Skeletal muscle cell (primary cell): ENCODE measurements at regions not wholly inside any gene's neighbourhood (a gene's known extent, or its start where the extent isn't known, plus 50 kb on each side); places are given as distances from the start of the nearest gene placed in this dataset.
"Not testable (repeated sequence)": the region's sequence is repeated elsewhere in the genome, so short reads cannot be mapped to it uniquely, and the experiment has no call there.

ENCODE experiments used
- DNase-seq: peaks from one replicate; pipeline ENCODE4 v3.0.0-alpha.2; 2010; ENCODE audit warnings: low read depth
- H3K4me3 ChIP-seq: 2 replicates; pipeline ENCODE4 v1.5.1; 2011; ENCODE audit warnings: low read depth, mild to moderate bottlenecking, control low read depth, low read length, moderate library complexity

- no peak for DNase-seq
- H3K4me3 ChIP-seq, result no peak overlapping the region
Measured at GRCh38 chr21:27550287-27550686, 583.4 kb upstream of the ADAMTS5 start.

GRCh38 chr21:27548486-27548885, 581.6 kb upstream of the ADAMTS5 start:
- no peak for DNase-seq
- no peak overlapping the region for H3K4me3 ChIP-seq

GRCh38 chr21:27545754-27546349, 579.0 kb upstream of the ADAMTS5 start:
- no peak for DNase-seq
- no peak overlapping the region for H3K4me3 ChIP-seq

GRCh38 chr21:27542126-27542525, 575.2 kb upstream of the ADAMTS5 start:
- not testable (repeated sequence) for DNase-seq, H3K4me3 ChIP-seq

- no peak overlapping the region for H3K4me3 ChIP-seq
- peak; percentile 63 for DNase-seq
Measured at GRCh38 chr21:27536319-27536718, 569.4 kb upstream of the ADAMTS5 start.

- DNase-seq, result no peak
- H3K4me3 ChIP-seq, result no peak overlapping the region
Measured at GRCh38 chr21:27535188-27535587, 568.3 kb upstream of the ADAMTS5 start.

- DNase-seq, result no peak
Measured at GRCh38 chr21:27534206-27534605, 567.3 kb upstream of the ADAMTS5 start.

GRCh38 chr21:27532076-27532475, 565.2 kb upstream of the ADAMTS5 start:
- DNase-seq, result peak; percentile 44
- H3K4me3 ChIP-seq, result no peak overlapping the region

More at GRCh38 chr21:27534206-27534605, 567.3 kb upstream of the ADAMTS5 start:
- no peak overlapping the region for H3K4me3 ChIP-seq

GRCh38 chr21:27528697-27529096, 561.8 kb upstream of the ADAMTS5 start:
- no peak for DNase-seq
- no peak overlapping the region for H3K4me3 ChIP-seq

GRCh38 chr21:27526451-27526850, 559.6 kb upstream of the ADAMTS5 start:
- no peak for DNase-seq
- no peak overlapping the region for H3K4me3 ChIP-seq

GRCh38 chr21:27525780-27526179, 558.9 kb upstream of the ADAMTS5 start:
- no peak overlapping the region for H3K4me3 ChIP-seq
- DNase-seq, result no peak

- no peak overlapping the region for H3K4me3 ChIP-seq
- DNase-seq, result peak; percentile 89
Measured at GRCh38 chr21:27519361-27519760, 552.5 kb upstream of the ADAMTS5 start.

- not testable (repeated sequence) for DNase-seq, H3K4me3 ChIP-seq
Measured at GRCh38 chr21:27517177-27517576, 550.3 kb upstream of the ADAMTS5 start.

- H3K4me3 ChIP-seq, result no peak overlapping the region
- no peak for DNase-seq
Measured at GRCh38 chr21:27515676-27516075, 548.8 kb upstream of the ADAMTS5 start.

GRCh38 chr21:27513825-27514224, 546.9 kb upstream of the ADAMTS5 start:
- no peak overlapping the region for H3K4me3 ChIP-seq
- no peak for DNase-seq

GRCh38 chr21:27513016-27513415, 546.1 kb upstream of the ADAMTS5 start:
- no peak for DNase-seq
- H3K4me3 ChIP-seq, result no peak overlapping the region

- H3K4me3 ChIP-seq, result no peak overlapping the region
- DNase-seq, result no peak
Measured at GRCh38 chr21:27511233-27511632, 544.3 kb upstream of the ADAMTS5 start.

GRCh38 chr21:27507695-27508094, 540.8 kb upstream of the ADAMTS5 start:
- DNase-seq, result no peak
- no peak overlapping the region for H3K4me3 ChIP-seq

- DNase-seq, result peak; percentile 47
- H3K4me3 ChIP-seq, result no peak overlapping the region
Measured at GRCh38 chr21:27505516-27505915, 538.6 kb upstream of the ADAMTS5 start.

GRCh38 chr21:27502801-27503200, 535.9 kb upstream of the ADAMTS5 start:
- no peak for DNase-seq
- no peak overlapping the region for H3K4me3 ChIP-seq

GRCh38 chr21:27498025-27498424, 531.1 kb upstream of the ADAMTS5 start:
- DNase-seq, result no peak
- no peak overlapping the region for H3K4me3 ChIP-seq

- DNase-seq, result no peak
- H3K4me3 ChIP-seq, result no peak overlapping the region
Measured at GRCh38 chr21:27495836-27496235, 528.9 kb upstream of the ADAMTS5 start.
